UCSD-AML1 (cell line): ENCODE measurements at regions not wholly inside any gene's neighbourhood (a gene's known extent, or its start where the extent isn't known, plus 50 kb on each side); places are given as distances from the start of the nearest gene placed in this dataset.
"Not testable (repeated sequence)": the region's sequence is repeated elsewhere in the genome, so short reads cannot be mapped to it uniquely, and the experiment has no call there.

Experiments
- DNase-seq: peaks from one replicate; lab custom pipeline; 2025; ENCODE audit not compliant: unreplicated experiment; lab: John Stamatoyannopoulos, UW

GRCh38 chr7:27457603-27458565 is 204.8 kb downstream of the HIBADH start:
- DNase-seq = not testable (repeated sequence)

GRCh38 chr7:27459021-27459730 is 203.5 kb downstream of the HIBADH start:
- DNase-seq = no peak

GRCh38 chr7:27459731-27460053 is 203.0 kb downstream of the HIBADH start:
- no peak for DNase-seq

GRCh38 chr7:27462575-27463270 is 200.0 kb downstream of the HIBADH start:
- no peak for DNase-seq

- no peak for DNase-seq
Observed at GRCh38 chr7:27464970-27465369, 197.7 kb downstream of the HIBADH start.

- no peak for DNase-seq
Observed at GRCh38 chr7:27466703-27467102, 196.0 kb downstream of the HIBADH start.

- DNase-seq = no peak
Observed at GRCh38 chr7:27472043-27472442, 190.6 kb downstream of the HIBADH start.
